ENCODE measurements at regions not wholly inside any gene's neighbourhood (a gene's known extent, or its start where the extent isn't known, plus 50 kb on each side); places are given as distances from the start of the nearest gene placed in this dataset.

GRCh38 chr2:51601706-51602105, 569.8 kb upstream of the NRXN1 start:
- TF ChIP-seq CTCF (IDR thresholded peaks at IDR 0.05) (no peak), POLR2A (IDR thresholded peaks at IDR 0.05) (no peak)

All from Peyer's patch (tissue), 4 donors.